ENCODE measurements at regions not wholly inside any gene's neighbourhood (a gene's known extent, or its start where the extent isn't known, plus 50 kb on each side); places are given as distances from the start of the nearest gene placed in this dataset.

DNA sequence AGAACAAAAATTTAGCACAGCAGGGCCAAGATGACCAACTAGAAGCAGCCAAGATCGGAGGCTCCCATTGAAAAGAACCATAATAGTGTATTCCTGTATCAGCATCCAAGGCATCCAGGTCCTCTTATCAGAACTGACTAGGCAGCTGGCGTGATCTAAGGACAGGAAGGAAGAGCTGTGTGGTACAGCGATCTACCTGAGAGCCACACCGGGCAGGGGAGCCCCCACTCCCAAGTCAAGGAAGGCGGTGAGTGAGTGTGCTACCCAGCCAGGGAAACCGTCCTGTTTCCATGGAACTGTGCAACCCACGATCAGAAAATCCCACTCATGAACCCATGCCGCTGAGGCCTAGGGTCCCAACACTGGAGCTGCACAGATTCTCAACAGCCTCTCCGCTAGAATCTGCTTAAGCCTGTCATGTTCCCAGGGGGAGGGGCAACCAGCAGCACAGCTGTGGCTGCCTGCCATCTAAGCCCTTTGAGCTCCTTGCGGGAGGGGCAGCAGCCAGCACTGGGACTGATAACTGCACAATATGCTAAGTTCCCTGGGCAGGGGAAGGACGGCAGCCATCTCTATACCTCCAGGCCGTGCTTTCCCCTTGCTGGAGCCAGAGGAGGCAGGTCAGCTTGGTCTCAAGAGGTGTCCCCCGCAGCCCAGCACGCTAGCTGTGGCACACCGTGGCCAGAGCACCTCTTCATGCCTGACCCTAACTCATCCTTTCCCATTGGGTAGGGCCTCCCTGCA, 213.0 kb upstream of the SMIM30 start:
- TF ChIP-seq, protein P1, sequence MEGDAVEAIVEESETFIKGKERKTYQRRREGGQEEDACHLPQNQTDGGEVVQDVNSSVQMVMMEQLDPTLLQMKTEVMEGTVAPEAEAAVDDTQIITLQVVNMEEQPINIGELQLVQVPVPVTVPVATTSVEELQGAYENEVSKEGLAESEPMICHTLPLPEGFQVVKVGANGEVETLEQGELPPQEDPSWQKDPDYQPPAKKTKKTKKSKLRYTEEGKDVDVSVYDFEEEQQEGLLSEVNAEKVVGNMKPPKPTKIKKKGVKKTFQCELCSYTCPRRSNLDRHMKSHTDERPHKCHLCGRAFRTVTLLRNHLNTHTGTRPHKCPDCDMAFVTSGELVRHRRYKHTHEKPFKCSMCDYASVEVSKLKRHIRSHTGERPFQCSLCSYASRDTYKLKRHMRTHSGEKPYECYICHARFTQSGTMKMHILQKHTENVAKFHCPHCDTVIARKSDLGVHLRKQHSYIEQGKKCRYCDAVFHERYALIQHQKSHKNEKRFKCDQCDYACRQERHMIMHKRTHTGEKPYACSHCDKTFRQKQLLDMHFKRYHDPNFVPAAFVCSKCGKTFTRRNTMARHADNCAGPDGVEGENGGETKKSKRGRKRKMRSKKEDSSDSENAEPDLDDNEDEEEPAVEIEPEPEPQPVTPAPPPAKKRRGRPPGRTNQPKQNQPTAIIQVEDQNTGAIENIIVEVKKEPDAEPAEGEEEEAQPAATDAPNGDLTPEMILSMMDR (IDR thresholded peaks at IDR 0.05): no peak
- no peak for TF ChIP-seq POLR2A (IDR thresholded peaks at IDR 0.05; ENCODE audit: low read depth)

All from esophagus muscularis mucosa (tissue), 3 donors.